Body of pancreas (tissue), 4 donors: ENCODE measurements at regions not wholly inside any gene's neighbourhood (a gene's known extent, or its start where the extent isn't known, plus 50 kb on each side); places are given as distances from the start of the nearest gene placed in this dataset.

Experiments
- ATAC-seq: fragments of 150-250 bp; one replicate; pipeline ENCODE4 v1.9.1; 2016
- DNase-seq, 4 donors: peaks; one replicate each; pipeline ENCODE4 v3.0.0-alpha.2; 2019
- H3K27ac ChIP-seq, 4 donors: fragments of 200-600 bp; sonication (generic); 1 replicate in 3 of 4; 2 replicates in 1 of 4; pipeline versions ENCODE4 v1.5.1 to v1.6.1; 2016 to 2019; ENCODE audit warnings: mild to moderate bottlenecking in 1 of 4, mixed read lengths in 1 of 4, moderate library complexity in 1 of 4
- H3K27me3 ChIP-seq, 2 donors: fragments of 200-600 bp; sonication (generic); one replicate each; pipeline ENCODE4 v1.6.0; 2016; ENCODE audit warnings: mild to moderate bottlenecking in 1 of 2
- H3K36me3 ChIP-seq, 2 donors: fragments of 200-600 bp; sonication (generic); replicated peaks in 1 of 2; 2 replicates each; pipeline ENCODE4 v1.5.1; 2016; ENCODE audit warnings: low read depth in 2 of 2; ENCODE audit not compliant: insufficient read depth in 1 of 2
- H3K4me1 ChIP-seq: fragments of 200-600 bp; sonication (generic); one replicate; pipeline ENCODE4 v1.6.0; 2016
- H3K4me3 ChIP-seq, 2 donors: fragments of 200-600 bp; sonication (generic); 1 replicate in 1 of 2; 2 replicates in 1 of 2; pipeline ENCODE4 v1.5.1; 2016 to 2019
- H3K9me3 ChIP-seq, 3 donors: fragments of 200-600 bp; sonication (generic); 1 replicate in 2 of 3; 2 replicates in 1 of 3; pipeline ENCODE4 v1.5.1; 2016
- CTCF ChIP-seq, 7 experiments: fragments of 450-650 bp in 4 of 7; fragments of 200-600 bp in 3 of 7; sonication (generic) in 3 of 7; IDR thresholded peaks; one replicate each; pipeline ENCODE4 v1.5.1; 2016 to 2019; ENCODE audit warnings: antibody characterized with exemption in 7 of 7
- POLR2A ChIP-seq, 3 donors: fragments of 450-650 bp; IDR thresholded peaks; one replicate each; pipeline ENCODE4 v1.6.1; 2016; ENCODE audit warnings: antibody characterized with exemption in 3 of 3, mild to moderate bottlenecking in 2 of 3
- WGBS, 2 donors: methylation state at CpG; one replicate each; pipeline ENCODE4 v1.1.5; 2017; 5-methylcytosine and 5-hydroxymethylcytosine counted together
- intact Hi-C: fragments of 100-400 bp; cut with DNase I; formaldehyde crosslinking; loops from one replicate; pipeline ENCODE4 v1.15.1; 2023

- no peaks in the 10 kb centered on the region for H3K36me3 ChIP-seq
- TF ChIP-seq POLR2A (IDR thresholded peaks at IDR 0.05) (no peak), CTCF (IDR thresholded peaks at IDR 0.05) (no peak)
- DNase-seq (no peak), ATAC-seq (no peak)
- 48 to 68% methylated on average over 2 of the region's 2 CpGs for WGBS, 2 donors
- no peaks in the 10 kb centered on the region for H3K4me1 ChIP-seq
- H3K27ac ChIP-seq: no peak overlapping the region
- no peaks in the 10 kb centered on the region for H3K27me3 ChIP-seq
- H3K4me3 ChIP-seq: no peak overlapping the region
- H3K9me3 ChIP-seq: no peaks in the 10 kb centered on the region
- intact Hi-C loops: no loop called here
These were observed 378.4 kb downstream of the SPATA31D1 start for GRCh38 chr9:82367016-82367415.

GRCh38 chr9:82367929-82368328 is 379.4 kb downstream of the SPATA31D1 start:
- H3K4me3 ChIP-seq: no peak overlapping the region
- no peaks in the 10 kb centered on the region for H3K4me1 ChIP-seq
- intact Hi-C loops: no loop called here
- 67 to 78% methylated on average over 1 of the region's 1 CpG for WGBS, 2 donors
- no peak for TF ChIP-seq POLR2A (IDR thresholded peaks at IDR 0.05)
- TF ChIP-seq CTCF (IDR thresholded peaks at IDR 0.05): no peak
- no peak overlapping the region for H3K27ac ChIP-seq
- ATAC-seq (no peak), DNase-seq (no peak)
- H3K36me3 ChIP-seq: no peaks in the 10 kb centered on the region
- no peaks in the 10 kb centered on the region for H3K27me3 ChIP-seq
- no peaks in the 10 kb centered on the region for H3K9me3 ChIP-seq

- intact Hi-C loops: no loop called here
- no peaks in the 10 kb centered on the region for H3K27me3 ChIP-seq
- no peaks in the 10 kb centered on the region for H3K4me1 ChIP-seq
- no peak overlapping the region for H3K4me3 ChIP-seq
- H3K27ac ChIP-seq: no peak overlapping the region
- DNase-seq (no peak), ATAC-seq (no peak)
- no peaks in the 10 kb centered on the region for H3K9me3 ChIP-seq
- WGBS, 2 donors: 42 to 45% methylated on average over 2 of the region's 2 CpGs
- TF ChIP-seq POLR2A (IDR thresholded peaks at IDR 0.05) (no peak), CTCF (IDR thresholded peaks at IDR 0.05) (no peak)
- no peaks in the 10 kb centered on the region for H3K36me3 ChIP-seq
These were observed 380.8 kb downstream of the SPATA31D1 start for GRCh38 chr9:82369251-82369945.

GRCh38 chr9:82375041-82375440 is 386.5 kb downstream of the SPATA31D1 start:
- intact Hi-C loops: no loop called here
- H3K27me3 ChIP-seq: no peaks in the 10 kb centered on the region
- no peak for TF ChIP-seq CTCF (IDR thresholded peaks at IDR 0.05)
- TF ChIP-seq POLR2A (IDR thresholded peaks at IDR 0.05): no peak
- no peak overlapping the region for H3K27ac ChIP-seq
- H3K4me3 ChIP-seq: no peak overlapping the region
- no peaks in the 10 kb centered on the region for H3K36me3 ChIP-seq
- no peak for ATAC-seq
- no peaks in the 10 kb centered on the region for H3K4me1 ChIP-seq
- WGBS, 2 donors: 58 to 74% methylated on average over 2 of the region's 2 CpGs
- no peaks in the 10 kb centered on the region for H3K9me3 ChIP-seq
- no peak for DNase-seq

GRCh38 chr9:82376677-82377232 is 388.2 kb downstream of the SPATA31D1 start:
- ATAC-seq: no peak
- no peaks in the 10 kb centered on the region for H3K36me3 ChIP-seq
- intact Hi-C loops: no loop called here
- WGBS, 2 donors: 76 to 86% methylated on average over 4 of the region's 4 CpGs
- H3K9me3 ChIP-seq: no peaks in the 10 kb centered on the region
- H3K4me1 ChIP-seq: no peaks in the 10 kb centered on the region
- TF ChIP-seq POLR2A (IDR thresholded peaks at IDR 0.05) (no peak), CTCF (IDR thresholded peaks at IDR 0.05) (no peak)
- H3K27ac ChIP-seq: no peak overlapping the region
- H3K27me3 ChIP-seq: no peaks in the 10 kb centered on the region
- no peak for DNase-seq
- no peak overlapping the region for H3K4me3 ChIP-seq
